HG03280 (cell line): ENCODE measurements at regions not wholly inside any gene's neighbourhood (a gene's known extent, or its start where the extent isn't known, plus 50 kb on each side); places are given as distances from the start of the nearest gene placed in this dataset.
"Not testable (repeated sequence)": the region's sequence is repeated elsewhere in the genome, so short reads cannot be mapped to it uniquely, and the experiment has no call there.

ENCODE experiments used
- ATAC-seq: cut with Tn5 transposase; IDR thresholded peaks from one replicate; pipeline ENCODE4 v1.9.1; 2021; ENCODE audit warnings: mild to moderate bottlenecking, moderate library complexity; ENCODE audit not compliant: unreplicated experiment

GRCh38 chr7:155377071-155377837 is 79.6 kb downstream of the INSIG1 start:
- no peak for ATAC-seq

GRCh38 chr7:155377838-155378579 is 79.9 kb upstream of the EN2 start:
- no peak for ATAC-seq

GRCh38 chr7:155378580-155378934 is 79.4 kb upstream of the EN2 start:
- ATAC-seq = no peak

GRCh38 chr7:155378959-155379871 is 78.7 kb upstream of the EN2 start:
- no peak for ATAC-seq

- ATAC-seq = peak; percentile 89
These were observed 77.6 kb upstream of the EN2 start for GRCh38 chr7:155380221-155380861.

- ATAC-seq = no peak
These were observed 76.7 kb upstream of the EN2 start for GRCh38 chr7:155380976-155381851.

- no peak for ATAC-seq
These were observed 75.8 kb upstream of the EN2 start for GRCh38 chr7:155381852-155382801.

- no peak for ATAC-seq
These were observed 75.1 kb upstream of the EN2 start for GRCh38 chr7:155382802-155383171.

GRCh38 chr7:155383756-155384491 is 74.0 kb upstream of the EN2 start:
- no peak for ATAC-seq

- ATAC-seq = no peak
These were observed 73.2 kb upstream of the EN2 start for GRCh38 chr7:155384751-155385150.

- not testable (repeated sequence) for ATAC-seq
These were observed 72.7 kb upstream of the EN2 start for GRCh38 chr7:155385182-155385581.

GRCh38 chr7:155386608-155387007 is 71.3 kb upstream of the EN2 start:
- ATAC-seq = no peak

GRCh38 chr7:155387066-155387620 is 70.8 kb upstream of the EN2 start:
- no peak for ATAC-seq

GRCh38 chr7:155388561-155388960 is 69.4 kb upstream of the EN2 start:
- ATAC-seq = no peak

GRCh38 chr7:155391414-155391813 is 66.5 kb upstream of the EN2 start:
- no peak for ATAC-seq

GRCh38 chr7:155392726-155393570 is 65.0 kb upstream of the EN2 start:
- ATAC-seq = no peak

- ATAC-seq = no peak
These were observed 63.5 kb upstream of the EN2 start for GRCh38 chr7:155394413-155394812.
